Hepatocyte (in vitro differentiated cells): ENCODE measurements at regions not wholly inside any gene's neighbourhood (a gene's known extent, or its start where the extent isn't known, plus 50 kb on each side); places are given as distances from the start of the nearest gene placed in this dataset.

Experiments used
- EZH2phosphoT487 ChIP-seq: fragments of 200-600 bp; sonication (generic); IDR thresholded peaks from one replicate; pipeline ENCODE4 v1.6.1; 2018; ENCODE audit warnings: antibody characterized with exemption, mild to moderate bottlenecking, low read depth, moderate library complexity; ENCODE audit not compliant: unreplicated experiment, severe bottlenecking
- TF ChIP-seq, protein P1 (sequence below): fragments of 200-600 bp; sonication (generic); IDR thresholded peaks from 2 replicates; pipeline ENCODE4 v1.5.1; 2016; ENCODE audit warnings: antibody characterized with exemption, mild to moderate bottlenecking; ENCODE audit not compliant: poor library complexity

DNA sequence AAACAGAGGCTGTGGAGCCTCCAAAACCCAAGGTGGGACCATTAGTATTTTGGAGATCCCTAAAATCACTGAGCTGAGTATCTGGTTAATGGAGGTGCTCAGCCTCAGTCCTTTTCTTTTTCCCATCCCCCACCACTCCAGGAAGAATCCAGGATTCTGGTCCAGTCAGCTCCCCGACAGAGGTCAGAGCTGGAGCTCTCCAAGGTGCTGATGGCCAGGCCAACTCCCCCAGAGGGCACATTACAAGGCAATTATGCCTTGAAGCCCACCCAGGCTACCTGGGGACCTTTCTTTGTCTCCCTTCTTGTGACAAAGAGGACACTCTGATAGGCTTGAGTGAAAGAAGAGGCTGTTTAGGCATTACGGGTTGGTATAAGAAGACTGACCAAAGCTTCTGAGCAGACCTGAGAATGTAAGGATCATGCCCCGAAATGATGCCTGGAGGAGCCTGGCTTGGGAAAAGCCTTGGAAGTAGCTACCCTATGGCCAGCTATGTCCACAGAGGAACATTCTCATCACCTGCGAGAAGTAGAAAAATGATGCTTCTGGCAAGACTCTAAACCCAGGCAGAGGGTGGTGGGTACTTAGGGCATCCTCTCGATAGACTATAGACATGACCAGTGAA lies 102.5 kb upstream of the LDAH start:
- TF ChIP-seq, protein P1, sequence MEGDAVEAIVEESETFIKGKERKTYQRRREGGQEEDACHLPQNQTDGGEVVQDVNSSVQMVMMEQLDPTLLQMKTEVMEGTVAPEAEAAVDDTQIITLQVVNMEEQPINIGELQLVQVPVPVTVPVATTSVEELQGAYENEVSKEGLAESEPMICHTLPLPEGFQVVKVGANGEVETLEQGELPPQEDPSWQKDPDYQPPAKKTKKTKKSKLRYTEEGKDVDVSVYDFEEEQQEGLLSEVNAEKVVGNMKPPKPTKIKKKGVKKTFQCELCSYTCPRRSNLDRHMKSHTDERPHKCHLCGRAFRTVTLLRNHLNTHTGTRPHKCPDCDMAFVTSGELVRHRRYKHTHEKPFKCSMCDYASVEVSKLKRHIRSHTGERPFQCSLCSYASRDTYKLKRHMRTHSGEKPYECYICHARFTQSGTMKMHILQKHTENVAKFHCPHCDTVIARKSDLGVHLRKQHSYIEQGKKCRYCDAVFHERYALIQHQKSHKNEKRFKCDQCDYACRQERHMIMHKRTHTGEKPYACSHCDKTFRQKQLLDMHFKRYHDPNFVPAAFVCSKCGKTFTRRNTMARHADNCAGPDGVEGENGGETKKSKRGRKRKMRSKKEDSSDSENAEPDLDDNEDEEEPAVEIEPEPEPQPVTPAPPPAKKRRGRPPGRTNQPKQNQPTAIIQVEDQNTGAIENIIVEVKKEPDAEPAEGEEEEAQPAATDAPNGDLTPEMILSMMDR, result no peak
- no peak for TF ChIP-seq EZH2phosphoT487
